ENCODE measurements at regions not wholly inside any gene's neighbourhood (a gene's known extent, or its start where the extent isn't known, plus 50 kb on each side); places are given as distances from the start of the nearest gene placed in this dataset.
"Not testable (repeated sequence)": the region's sequence is repeated elsewhere in the genome, so short reads cannot be mapped to it uniquely, and the experiment has no call there.

- H3K27ac ChIP-seq = no peak overlapping the region
- no peak for TF ChIP-seq CTCF (IDR thresholded peaks at IDR 0.05)
- no peak for TF ChIP-seq ZFX (IDR thresholded peaks at IDR 0.05; ENCODE audit: borderline replicate concordance)
Observed at GRCh38 chr5:18736051-18736398, 1101.8 kb downstream of the TAF11L14 start.

GRCh38 chr5:18736736-18737135 lies 1102.5 kb downstream of the TAF11L14 start:
- not testable (repeated sequence) for H3K27ac ChIP-seq

GRCh38 chr5:18740301-18740700 lies 1106.0 kb downstream of the TAF11L14 start:
- no peak overlapping the region for H3K27ac ChIP-seq
- TF ChIP-seq CTCF (IDR thresholded peaks at IDR 0.05) = no peak

GRCh38 chr5:18742830-18743229 lies 1108.6 kb downstream of the TAF11L14 start:
- no peak overlapping the region for H3K27ac ChIP-seq
- TF ChIP-seq ZFX (IDR thresholded peaks at IDR 0.05; ENCODE audit: borderline replicate concordance) = no peak
- TF ChIP-seq CTCF (IDR thresholded peaks at IDR 0.05) = no peak

GRCh38 chr5:18744441-18744840 lies 1110.2 kb downstream of the TAF11L14 start:
- no peak overlapping the region for H3K27ac ChIP-seq
- no peak for TF ChIP-seq CTCF (IDR thresholded peaks at IDR 0.05)
- no peak for TF ChIP-seq ZFX (IDR thresholded peaks at IDR 0.05; ENCODE audit: borderline replicate concordance)

GRCh38 chr5:18745042-18745987 lies 1111.1 kb downstream of the TAF11L14 start:
- TF ChIP-seq ZFX (IDR thresholded peaks at IDR 0.05; ENCODE audit: borderline replicate concordance) (no peak), CTCF (IDR thresholded peaks at IDR 0.05) (no peak)
- H3K27ac ChIP-seq = peak overlapping the region; percentile 63

- H3K27ac ChIP-seq = peak overlapping the region; percentile 63
- TF ChIP-seq ZFX (IDR thresholded peaks at IDR 0.05; ENCODE audit: borderline replicate concordance) (no peak), CTCF (IDR thresholded peaks at IDR 0.05) (no peak)
Observed at GRCh38 chr5:18745988-18746615, 1111.8 kb downstream of the TAF11L14 start.

All from 22Rv1 (cell line).